GM23338 (cell line): ENCODE measurements at regions not wholly inside any gene's neighbourhood (a gene's known extent, or its start where the extent isn't known, plus 50 kb on each side); places are given as distances from the start of the nearest gene placed in this dataset.

Experiments used
- CREB1 ChIP-seq: fragments of 250-450 bp; sonication (Bioruptor Pico); IDR thresholded peaks from 2 replicates; pipeline ENCODE4 v1.5.0; 2020; ENCODE audit warnings: low read depth, mild to moderate bottlenecking, moderate library complexity
- CTCF ChIP-seq, 2 experiments: fragments of 200-600 bp in 1 of 2; sonication (generic) in 1 of 2; conservative IDR thresholded peaks; 2 replicates each; pipeline versions ENCODE4 v1.5.1 to v1.6.1; 2016 to 2017; ENCODE audit warnings: antibody characterized with exemption in 2 of 2, low read depth in 2 of 2, mild to moderate bottlenecking in 2 of 2, moderate library complexity in 1 of 2
- ETS1 ChIP-seq: IDR thresholded peaks from 2 replicates; pipeline ENCODE4 v1.6.1; 2016; ENCODE audit warnings: antibody characterized with exemption
- EZH2 ChIP-seq: fragments of 200-600 bp; sonication (generic); IDR thresholded peaks from one replicate; pipeline ENCODE4 v1.8.0; 2017; ENCODE audit warnings: antibody characterized with exemption, mild to moderate bottlenecking, low read depth; ENCODE audit not compliant: unreplicated experiment
- EZH2phosphoT487 ChIP-seq: fragments of 200-600 bp; sonication (generic); IDR thresholded peaks from one replicate; pipeline ENCODE4 v1.8.1; 2018; ENCODE audit warnings: antibody characterized with exemption; ENCODE audit not compliant: unreplicated experiment
- JUNB ChIP-seq: IDR thresholded peaks from one replicate; pipeline ENCODE4 v1.6.1; 2016; ENCODE audit warnings: antibody characterized with exemption; ENCODE audit not compliant: unreplicated experiment
- NANOG ChIP-seq: IDR thresholded peaks from 2 replicates; pipeline ENCODE4 v1.6.1; 2016; ENCODE audit warnings: antibody characterized with exemption, borderline replicate concordance
- POLR2AphosphoS5 ChIP-seq: IDR thresholded peaks from 2 replicates; pipeline ENCODE4 v1.6.1; 2016; ENCODE audit warnings: antibody characterized with exemption, low read depth
- REST ChIP-seq: IDR thresholded peaks from one replicate; pipeline ENCODE4 v1.6.1; 2018; ENCODE audit warnings: antibody characterized with exemption; ENCODE audit not compliant: unreplicated experiment
- ZNF114 ChIP-seq: fragments of 250-450 bp; sonication (Bioruptor Pico); IDR thresholded peaks from 2 replicates; pipeline ENCODE4 v1.5.0; 2020; ENCODE audit warnings: mild to moderate bottlenecking, moderate library complexity
- ZNF331 ChIP-seq: fragments of 250-450 bp; sonication (Bioruptor Pico); IDR thresholded peaks from 2 replicates; pipeline ENCODE4 v1.5.0; 2020; ENCODE audit warnings: low read depth, mild to moderate bottlenecking, moderate library complexity

GRCh38 chr10:81008726-81009125 is 471.0 kb downstream of the SH2D4B start:
- TF ChIP-seq CTCF (conservative IDR thresholded peaks at IDR 0.05; ENCODE audit: low read depth in 2 of 2), result no peak
- TF ChIP-seq EZH2, result no peak
- no peak for TF ChIP-seq POLR2AphosphoS5
- no peak for TF ChIP-seq EZH2phosphoT487
- TF ChIP-seq CREB1, result no peak
- no peak for TF ChIP-seq NANOG
- TF ChIP-seq JUNB, result no peak
- no peak for TF ChIP-seq REST
- TF ChIP-seq ETS1, result no peak
- TF ChIP-seq ZNF331, result no peak
- TF ChIP-seq ZNF114 (CRISPR knock-in tag), result no peak
